ENCODE measurements at regions not wholly inside any gene's neighbourhood (a gene's known extent, or its start where the extent isn't known, plus 50 kb on each side); places are given as distances from the start of the nearest gene placed in this dataset.

- Histone ChIP-seq H2AFZ (ENCODE audit: low read length) (no peak overlapping the region), H3K4me1 (replicated peaks in 1 of 4; ENCODE audit: control insufficient read depth in 3 of 4, insufficient read depth in 4 of 4, low read length in 3 of 4) (no peaks in the 10 kb centered on the region; a peak in 1 of 7 replicates), H4K8ac (ENCODE audit: extremely low read depth, insufficient read depth, low read length) (no peak overlapping the region), H2BK15ac (ENCODE audit: low read length) (no peak overlapping the region), H4K91ac (replicated peaks; ENCODE audit: insufficient read length, low read length) (no peak overlapping the region), H4K20me1 (replicated peaks in 1 of 2; ENCODE audit: control insufficient read depth in 1 of 2, insufficient read depth in 2 of 2, low read length in 2 of 2) (no peaks in the 10 kb centered on the region), H3K79me2 (ENCODE audit: control insufficient read depth in 1 of 2, insufficient read depth in 2 of 2, low read length in 2 of 2) (no peaks in the 10 kb centered on the region), H3K23me2 (ENCODE audit: low read depth, low read length) (no peaks in the 10 kb centered on the region), H3K9me3 (ENCODE audit: insufficient read depth in 2 of 2, low read depth in 1 of 2, low read length in 1 of 2) (no peaks in the 10 kb centered on the region), H3K23ac (ENCODE audit: insufficient read length) (no peak overlapping the region), H2BK20ac (ENCODE audit: low read length) (no peak overlapping the region), H2BK5ac (ENCODE audit: low read depth, low read length) (no peak overlapping the region), H2AK5ac (ENCODE audit: low read depth, low read length) (no peak overlapping the region), H3K14ac (ENCODE audit: insufficient read length) (no peak overlapping the region), H4K5ac (ENCODE audit: insufficient read length, low read depth, low read length) (no peak overlapping the region), H2BK120ac (replicated peaks; ENCODE audit: low read depth, low read length) (no peak overlapping the region), H3K27ac (ENCODE audit: low read depth, low read length) (no peak overlapping the region), H3K56ac (replicated peaks; ENCODE audit: insufficient read length, low read depth, low read length) (no peak overlapping the region), H3K36me3 (ENCODE audit: control insufficient read depth in 2 of 4, insufficient read depth in 4 of 4, low read length in 3 of 4) (no peaks in the 10 kb centered on the region), H3K4me2 (ENCODE audit: insufficient read depth in 1 of 2, low read depth in 2 of 2, low read length in 2 of 2) (no peak overlapping the region), H3K4ac (replicated peaks; ENCODE audit: insufficient read length, low read depth, low read length) (no peak overlapping the region), H3K27me3 (replicated peaks in 1 of 4; ENCODE audit: control insufficient read depth in 3 of 4, extremely low read depth in 1 of 4, insufficient read depth in 3 of 4, low read length in 3 of 4) (no peaks in the 10 kb centered on the region; a peak in 3 of 7 replicates), H3K79me1 (ENCODE audit: low read depth, low read length) (no peaks in the 10 kb centered on the region), H2BK12ac (ENCODE audit: low read depth, low read length) (no peak overlapping the region), H3K4me3 (ENCODE audit: extremely low read depth in 1 of 4, insufficient read depth in 2 of 4, low read depth in 3 of 4, low read length in 4 of 4) (no peak overlapping the region), H3K9ac (replicated peaks in 1 of 4; ENCODE audit: extremely low read depth in 1 of 4, low read depth in 3 of 4, low read length in 3 of 4) (no peak overlapping the region), H3K18ac (ENCODE audit: extremely low read depth, low read length) (no peak overlapping the region)
- ChIA-PET CTCF (ENCODE audit: partially characterized antibody) (interaction anchor here (0.5 to 19.8 kb wide), 9 partner anchors 11 to 1210 kb away, joined by 3 to 303 read pairs (median 4); no protein-coding TSS in a partner anchor), POLR2A (ENCODE audit: partially characterized antibody) (no interaction called here)
- FAIRE-seq, result no peak
- TF ChIP-seq EP300 (IDR thresholded peaks at IDR 0.05; ENCODE audit: borderline replicate concordance in 1 of 2, low read depth in 2 of 2, low read length in 2 of 2), result no peak
- TF ChIP-seq SP1 (IDR thresholded peaks at IDR 0.05; ENCODE audit: low read depth, low read length), result no peak
- no peak for TF ChIP-seq SUZ12 (IDR thresholded peaks at IDR 0.05; ENCODE audit: low read length)
- TF ChIP-seq GABPA (IDR thresholded peaks at IDR 0.05; ENCODE audit: borderline replicate concordance, insufficient read depth, low read length), result no peak
- TF ChIP-seq ZNF274 (IDR thresholded peaks at IDR 0.05; ENCODE audit: borderline replicate concordance, extremely low read depth, low read length), result no peak
- TF ChIP-seq NANOG (IDR thresholded peaks at IDR 0.05; ENCODE audit: insufficient read depth, low read depth, low read length, poor library complexity, severe bottlenecking), result no peak
- no peak for TF ChIP-seq POLR2A (IDR thresholded peaks at IDR 0.05; ENCODE audit: control extremely low read depth in 1 of 2, low read depth in 2 of 2, low read length in 2 of 2)
- 85% methylated on average over 6 of the region's 6 CpGs; no CpG with 5 or more reads in 1 of the 2 experiments for WGBS, 2 experiments (ENCODE audit: extremely low coverage in 1 of 2, insufficient coverage in 1 of 2, insufficient read length in 1 of 2, insufficient replicate concordance in 2 of 2, low coverage in 1 of 2, low lambda C conversion rate in 2 of 2, missing lambda C conversion rate in 1 of 2)
- DNase-seq (ENCODE audit: low read depth in 1 of 2, low spot score in 2 of 2), result no peak
Observed at GRCh38 chr1:36657826-36658225, 175.1 kb upstream of the CSF3R start.

All from H1 (cell line).